Panc1 (cell line): ENCODE measurements at regions not wholly inside any gene's neighbourhood (a gene's known extent, or its start where the extent isn't known, plus 50 kb on each side); places are given as distances from the start of the nearest gene placed in this dataset.

Source experiments
- ATAC-seq: fragments of 200-7000 bp; cut with Tn5 transposase; 2 replicates; pipeline ENCODE4 v1.9.1; 2020; ENCODE audit warnings: mild to moderate bottlenecking, moderate library complexity
- BruUV-seq: library from RNA; stranded (reverse); fragments of 400-500 nt; replicated peaks from 2 replicates; lab custom pipeline; 2021; lab: Mats Ljungman, UMichigan
- CTCF ChIA-PET: fragments of 300-600 bp; sonication (Branson Sonifier 250); formaldehyde crosslinking; loops from one replicate; lab custom pipeline; 2022; ENCODE audit warnings: antibody characterized with exemption; lab: Charles Lee
- POLR2A ChIA-PET: fragments of 300-600 bp; sonication (Branson Sonifier 250); formaldehyde crosslinking; loops from one replicate; lab custom pipeline; 2022; ENCODE audit warnings: antibody characterized with exemption; lab: Charles Lee
- DNase-seq: peaks from one replicate; pipeline ENCODE4 v3.0.0-alpha.2; 2010; ENCODE audit warnings: low read depth, low spot score
- H3K27ac ChIP-seq: 2 replicates; pipeline ENCODE4 v1.5.1; 2011; ENCODE audit warnings: mild to moderate bottlenecking, low read length, inconsistent platforms
- H3K27me3 ChIP-seq: fragments of 200-500 bp; sonication (Bioruptor generic); 2 replicates; pipeline ENCODE4 v1.6.0; 2014; ENCODE audit warnings: low read length, inconsistent platforms; ENCODE audit not compliant: control insufficient read depth, insufficient read depth
- H3K36me3 ChIP-seq: fragments of 200-500 bp; sonication (Bioruptor generic); 2 replicates; pipeline ENCODE4 v1.5.1; 2014; ENCODE audit warnings: inconsistent platforms, mild to moderate bottlenecking, low read length, moderate library complexity; ENCODE audit not compliant: control insufficient read depth, insufficient read depth
- H3K4me1 ChIP-seq: 2 replicates; pipeline ENCODE4 v1.5.1; 2011; ENCODE audit warnings: inconsistent platforms, mild to moderate bottlenecking, low read length, moderate library complexity; ENCODE audit not compliant: control insufficient read depth, insufficient read depth
- H3K4me3 ChIP-seq, 2 experiments: 2 replicates each; pipeline ENCODE4 v1.5.1; 2011 to 2012; ENCODE audit warnings: low read depth in 2 of 2, low read length in 2 of 2, mild to moderate bottlenecking in 2 of 2, inconsistent platforms in 1 of 2, moderate library complexity in 1 of 2
- H3K9me3 ChIP-seq: fragments of 200-500 bp; sonication (Bioruptor generic); 2 replicates; pipeline ENCODE4 v1.5.1; 2014; ENCODE audit warnings: low read depth, mild to moderate bottlenecking, inconsistent platforms, low read length, moderate library complexity; ENCODE audit not compliant: control insufficient read depth, insufficient read depth
- POLR2AphosphoS5 ChIP-seq: IDR thresholded peaks from 2 replicates; pipeline ENCODE4 v1.6.1; 2012; ENCODE audit warnings: mild to moderate bottlenecking, low read depth, low read length, moderate library complexity
- SIN3A ChIP-seq: IDR thresholded peaks from 2 replicates; pipeline ENCODE4 v1.6.1; 2012; ENCODE audit warnings: low read depth, mild to moderate bottlenecking, low read length, moderate library complexity, borderline replicate concordance; ENCODE audit not compliant: insufficient read depth
- TCF7L2 ChIP-seq: IDR thresholded peaks from 2 replicates; pipeline ENCODE4 v1.6.1; 2011; ENCODE audit warnings: mild to moderate bottlenecking, low read depth, low read length, inconsistent platforms
- in situ Hi-C: cut with HindIII; loops from 2 replicates; pipeline ENCODE4 v1.10.0; 2016; ENCODE audit warnings: low sequenced_read_pairs, low pct_unique_long_range_greater_than_20kb
- intact Hi-C: fragments of 100-400 bp; cut with micrococcal nuclease; formaldehyde crosslinking; loops from one replicate; pipeline ENCODE4 v1.10.0; 2022; ENCODE audit not compliant: unreplicated experiment
- TF ChIP-seq, protein P1 (sequence below): fragments of 450-650 bp; IDR thresholded peaks from 2 replicates; pipeline ENCODE4 v1.5.1; 2017; ENCODE audit warnings: mild to moderate bottlenecking
- TF ChIP-seq, protein P2 (sequence below), 2 experiments: IDR thresholded peaks; 2 replicates each; pipeline ENCODE4 v1.6.1; 2011 to 2012; ENCODE audit warnings: low read depth in 2 of 2, control low read depth in 1 of 2, low read length in 1 of 2, mild to moderate bottlenecking in 1 of 2, moderate library complexity in 1 of 2; ENCODE audit not compliant: insufficient read depth in 1 of 2

DNA sequence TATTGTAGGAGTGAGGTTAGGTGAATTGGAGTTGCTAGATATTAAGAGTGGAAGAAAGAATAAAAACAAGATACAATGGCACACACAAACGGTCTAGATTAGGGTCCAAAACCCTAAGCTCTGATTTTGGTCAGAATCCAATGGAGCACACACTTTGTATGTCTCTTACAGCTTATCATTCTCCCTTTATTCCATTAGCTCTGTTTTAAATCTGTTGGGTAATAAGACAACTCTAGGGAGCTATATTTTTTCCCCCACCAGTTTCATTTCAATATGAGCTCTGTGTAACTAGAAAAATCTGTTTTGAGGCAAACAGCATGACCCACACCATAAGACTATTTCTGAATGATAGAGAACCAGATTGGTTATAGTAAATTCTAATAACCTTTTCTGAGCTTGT, 465.6 kb downstream of the ADGRL2 start:
- ChIA-PET CTCF (no interaction called here), POLR2A (no interaction called here)
- Histone ChIP-seq H3K36me3 (no peaks in the 10 kb centered on the region), H3K27me3 (no peaks in the 10 kb centered on the region), H3K4me3 (no peak overlapping the region), H3K9me3 (no peaks in the 10 kb centered on the region), H3K27ac (no peak overlapping the region), H3K4me1 (no peaks in the 10 kb centered on the region)
- TF ChIP-seq, protein P1, sequence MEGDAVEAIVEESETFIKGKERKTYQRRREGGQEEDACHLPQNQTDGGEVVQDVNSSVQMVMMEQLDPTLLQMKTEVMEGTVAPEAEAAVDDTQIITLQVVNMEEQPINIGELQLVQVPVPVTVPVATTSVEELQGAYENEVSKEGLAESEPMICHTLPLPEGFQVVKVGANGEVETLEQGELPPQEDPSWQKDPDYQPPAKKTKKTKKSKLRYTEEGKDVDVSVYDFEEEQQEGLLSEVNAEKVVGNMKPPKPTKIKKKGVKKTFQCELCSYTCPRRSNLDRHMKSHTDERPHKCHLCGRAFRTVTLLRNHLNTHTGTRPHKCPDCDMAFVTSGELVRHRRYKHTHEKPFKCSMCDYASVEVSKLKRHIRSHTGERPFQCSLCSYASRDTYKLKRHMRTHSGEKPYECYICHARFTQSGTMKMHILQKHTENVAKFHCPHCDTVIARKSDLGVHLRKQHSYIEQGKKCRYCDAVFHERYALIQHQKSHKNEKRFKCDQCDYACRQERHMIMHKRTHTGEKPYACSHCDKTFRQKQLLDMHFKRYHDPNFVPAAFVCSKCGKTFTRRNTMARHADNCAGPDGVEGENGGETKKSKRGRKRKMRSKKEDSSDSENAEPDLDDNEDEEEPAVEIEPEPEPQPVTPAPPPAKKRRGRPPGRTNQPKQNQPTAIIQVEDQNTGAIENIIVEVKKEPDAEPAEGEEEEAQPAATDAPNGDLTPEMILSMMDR: no peak
- TF ChIP-seq, protein P2, sequence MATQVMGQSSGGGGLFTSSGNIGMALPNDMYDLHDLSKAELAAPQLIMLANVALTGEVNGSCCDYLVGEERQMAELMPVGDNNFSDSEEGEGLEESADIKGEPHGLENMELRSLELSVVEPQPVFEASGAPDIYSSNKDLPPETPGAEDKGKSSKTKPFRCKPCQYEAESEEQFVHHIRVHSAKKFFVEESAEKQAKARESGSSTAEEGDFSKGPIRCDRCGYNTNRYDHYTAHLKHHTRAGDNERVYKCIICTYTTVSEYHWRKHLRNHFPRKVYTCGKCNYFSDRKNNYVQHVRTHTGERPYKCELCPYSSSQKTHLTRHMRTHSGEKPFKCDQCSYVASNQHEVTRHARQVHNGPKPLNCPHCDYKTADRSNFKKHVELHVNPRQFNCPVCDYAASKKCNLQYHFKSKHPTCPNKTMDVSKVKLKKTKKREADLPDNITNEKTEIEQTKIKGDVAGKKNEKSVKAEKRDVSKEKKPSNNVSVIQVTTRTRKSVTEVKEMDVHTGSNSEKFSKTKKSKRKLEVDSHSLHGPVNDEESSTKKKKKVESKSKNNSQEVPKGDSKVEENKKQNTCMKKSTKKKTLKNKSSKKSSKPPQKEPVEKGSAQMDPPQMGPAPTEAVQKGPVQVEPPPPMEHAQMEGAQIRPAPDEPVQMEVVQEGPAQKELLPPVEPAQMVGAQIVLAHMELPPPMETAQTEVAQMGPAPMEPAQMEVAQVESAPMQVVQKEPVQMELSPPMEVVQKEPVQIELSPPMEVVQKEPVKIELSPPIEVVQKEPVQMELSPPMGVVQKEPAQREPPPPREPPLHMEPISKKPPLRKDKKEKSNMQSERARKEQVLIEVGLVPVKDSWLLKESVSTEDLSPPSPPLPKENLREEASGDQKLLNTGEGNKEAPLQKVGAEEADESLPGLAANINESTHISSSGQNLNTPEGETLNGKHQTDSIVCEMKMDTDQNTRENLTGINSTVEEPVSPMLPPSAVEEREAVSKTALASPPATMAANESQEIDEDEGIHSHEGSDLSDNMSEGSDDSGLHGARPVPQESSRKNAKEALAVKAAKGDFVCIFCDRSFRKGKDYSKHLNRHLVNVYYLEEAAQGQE (IDR thresholded peaks at IDR 0.05; ENCODE audit: insufficient read depth in 1 of 2, low read depth in 2 of 2, low read length in 1 of 2): no peak
- TF ChIP-seq TCF7L2 (no peak), SIN3A (no peak), POLR2AphosphoS5 (no peak)
- ATAC-seq (no peak), DNase-seq (no peak)
- intact Hi-C loops: no loop called here
- BruUV-seq: no TSS peak
- in situ Hi-C loops: no loop called here

DNA sequence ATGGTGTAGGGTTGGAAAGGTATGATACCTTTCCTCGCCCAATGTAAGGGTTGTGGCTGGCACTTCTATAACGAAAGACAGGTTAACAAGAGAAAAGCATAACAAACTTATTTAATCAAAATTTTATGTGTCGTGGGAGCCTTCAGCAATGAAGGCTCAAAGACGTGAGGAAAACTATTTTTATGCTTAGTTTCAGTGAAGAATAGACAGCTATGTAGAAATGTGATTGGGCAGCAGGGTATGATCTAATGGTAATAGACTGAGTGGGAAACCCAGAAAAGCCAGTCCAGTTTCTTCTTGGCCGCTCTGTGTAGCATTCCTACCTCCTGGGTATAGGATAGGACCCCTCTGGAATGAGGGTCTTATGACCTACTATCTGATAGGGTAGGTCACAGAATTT, 464.7 kb downstream of the ADGRL2 start:
- Histone ChIP-seq H3K4me3 (no peak overlapping the region), H3K4me1 (no peaks in the 10 kb centered on the region), H3K36me3 (no peaks in the 10 kb centered on the region), H3K27me3 (no peaks in the 10 kb centered on the region), H3K9me3 (no peaks in the 10 kb centered on the region), H3K27ac (no peak overlapping the region)
- ChIA-PET POLR2A (no interaction called here), CTCF (no interaction called here)
- no TSS peak for BruUV-seq
- DNase-seq: no peak
- TF ChIP-seq, protein P1: no peak
- TF ChIP-seq SIN3A (no peak), TCF7L2 (no peak), POLR2AphosphoS5 (no peak)
- TF ChIP-seq, protein P2 (IDR thresholded peaks at IDR 0.05; ENCODE audit: insufficient read depth in 1 of 2, low read depth in 2 of 2, low read length in 1 of 2): no peak
- ATAC-seq: no peak
- in situ Hi-C loops (no loop called here), intact Hi-C loops (no loop called here)
